ENCODE measurements at regions not wholly inside any gene's neighbourhood (a gene's known extent, or its start where the extent isn't known, plus 50 kb on each side); places are given as distances from the start of the nearest gene placed in this dataset.

GRCh38 chr2:12068796-12069538 is 322.5 kb downstream of the LPIN1 start:
- no TSS peak for BruUV-seq (replicated peaks)
- ChIA-PET CTCF (no interaction called here), RAD21 (ENCODE audit: low non-redundant PET in 1 of 2, low total read pairs in 2 of 2, uncharacterized antibody in 2 of 2, unreplicated experiment in 2 of 2) (no interaction called here), POLR2A (no interaction called here)
- H3K27ac ChIP-seq (ENCODE audit: low read depth, low read length): no peak overlapping the region
- H3K9me2 ChIP-seq (ENCODE audit: insufficient read depth): no peaks in the 10 kb centered on the region
- no peaks in the 10 kb centered on the region for H3K4me1 ChIP-seq (ENCODE audit: control insufficient read depth in 1 of 2, insufficient read depth in 2 of 2, low read length in 2 of 2)
- H3K27me3 ChIP-seq (ENCODE audit: insufficient read depth, low read length): no peaks in the 10 kb centered on the region
- no peaks in the 10 kb centered on the region for H3K9me3 ChIP-seq (ENCODE audit: control insufficient read depth in 1 of 2, insufficient read depth in 1 of 2, low read depth in 1 of 2, low read length in 2 of 2)
- DNase-seq (ENCODE audit: low read depth, low spot score) (no peak), ATAC-seq (no peak)
- no peak overlapping the region for H3K4me3 ChIP-seq (replicated peaks in 1 of 2; ENCODE audit: low read depth in 1 of 2, low read length in 2 of 2)
- no peaks in the 10 kb centered on the region for H3K79me2 ChIP-seq (ENCODE audit: insufficient read depth, low read length)
- intact Hi-C loops (cut with micrococcal nuclease): no loop called here
- no peaks in the 10 kb centered on the region for H3K36me3 ChIP-seq (ENCODE audit: control insufficient read depth in 1 of 2, insufficient read depth in 2 of 2, low read length in 2 of 2)
- no peaks in the 10 kb centered on the region for H4K20me1 ChIP-seq (ENCODE audit: insufficient read depth)
- no peak overlapping the region for H3K4me2 ChIP-seq (ENCODE audit: low read length)
- no peak for TF ChIP-seq RAD21 (IDR thresholded peaks at IDR 0.05; ENCODE audit: low read depth)
- no peak for TF ChIP-seq FOSL1 (IDR thresholded peaks at IDR 0.05; ENCODE audit: low read depth)
- no peak for TF ChIP-seq POLR2A (IDR thresholded peaks at IDR 0.05; ENCODE audit: borderline replicate concordance, extremely low read depth, insufficient read depth, insufficient read length)
- TF ChIP-seq ELF1 (IDR thresholded peaks at IDR 0.05; ENCODE audit: borderline replicate concordance, low read depth): no peak
- TF ChIP-seq REST (IDR thresholded peaks at IDR 0.05; ENCODE audit: low read depth): no peak
- no peak for TF ChIP-seq CTCF (IDR thresholded peaks at IDR 0.05 in 2 of 3, conservative IDR thresholded peaks at IDR 0.05 in 1 of 3; ENCODE audit: borderline replicate concordance in 1 of 3, insufficient read depth in 1 of 3, low read depth in 2 of 3, low read length in 2 of 3)
- TF ChIP-seq MAX (IDR thresholded peaks at IDR 0.05): no peak
- TF ChIP-seq ATF3 (IDR thresholded peaks at IDR 0.05): no peak
- TF ChIP-seq POLR2AphosphoS5 (IDR thresholded peaks at IDR 0.05; ENCODE audit: low read depth, low read length): no peak
- H2AFZ ChIP-seq (ENCODE audit: low read depth, low read length, poor library complexity, severe bottlenecking): no peak overlapping the region
- no peak overlapping the region for H3K9ac ChIP-seq (ENCODE audit: low read length)
